Bronchial epithelial cell (primary cell): ENCODE measurements at regions not wholly inside any gene's neighbourhood (a gene's known extent, or its start where the extent isn't known, plus 50 kb on each side); places are given as distances from the start of the nearest gene placed in this dataset.
A peak's percentile ranks its signal among the peaks of the same experiment; 100 is the strongest.

Source experiments
- DNase-seq: peaks from one replicate; pipeline ENCODE4 v3.0.0-alpha.2; 2010; ENCODE audit warnings: low read depth
- FAIRE-seq: peaks from 2 replicates; lab custom pipeline; 2011; peaks lifted over from hg19 to GRCh38; lab: Jason Lieb, UNC
- H3K27me3 ChIP-seq: 2 replicates; pipeline ENCODE4 v1.5.1; 2011; ENCODE audit warnings: low read length; ENCODE audit not compliant: control insufficient read depth, insufficient read depth
- H3K36me3 ChIP-seq: 2 replicates; pipeline ENCODE4 v1.5.1; 2011; ENCODE audit warnings: low read length; ENCODE audit not compliant: control insufficient read depth, insufficient read depth
- H3K4me3 ChIP-seq: 2 replicates; pipeline ENCODE4 v1.5.1; 2011; ENCODE audit warnings: mild to moderate bottlenecking, low read depth, low read length, control low read depth
- TF ChIP-seq, protein P1 (sequence below): IDR thresholded peaks from 2 replicates; pipeline ENCODE4 v1.5.1; 2011; ENCODE audit warnings: mild to moderate bottlenecking, moderate library complexity, low read length, control low read depth, inconsistent platforms; ENCODE audit not compliant: insufficient read depth, severe bottlenecking

DNA sequence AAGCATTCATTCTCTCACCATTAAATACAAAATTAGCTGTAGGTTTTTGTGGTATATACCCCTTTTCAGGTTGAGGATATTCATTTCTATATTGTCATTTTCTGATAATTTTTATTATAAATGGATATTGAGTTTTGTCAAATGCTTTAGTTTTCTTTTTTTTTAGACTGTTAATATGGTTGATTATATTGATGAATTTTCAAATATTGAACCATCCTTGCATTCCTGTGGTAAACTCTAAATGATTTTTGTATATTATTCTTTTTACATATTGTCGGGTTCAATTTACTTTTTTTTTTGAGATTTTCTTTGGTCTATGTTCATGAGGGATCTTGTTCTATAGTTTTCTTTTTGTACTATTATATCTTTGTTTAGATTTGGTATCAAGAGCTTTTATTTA lies 165.1 kb downstream of the GPAT3 start:
- TF ChIP-seq, protein P1, sequence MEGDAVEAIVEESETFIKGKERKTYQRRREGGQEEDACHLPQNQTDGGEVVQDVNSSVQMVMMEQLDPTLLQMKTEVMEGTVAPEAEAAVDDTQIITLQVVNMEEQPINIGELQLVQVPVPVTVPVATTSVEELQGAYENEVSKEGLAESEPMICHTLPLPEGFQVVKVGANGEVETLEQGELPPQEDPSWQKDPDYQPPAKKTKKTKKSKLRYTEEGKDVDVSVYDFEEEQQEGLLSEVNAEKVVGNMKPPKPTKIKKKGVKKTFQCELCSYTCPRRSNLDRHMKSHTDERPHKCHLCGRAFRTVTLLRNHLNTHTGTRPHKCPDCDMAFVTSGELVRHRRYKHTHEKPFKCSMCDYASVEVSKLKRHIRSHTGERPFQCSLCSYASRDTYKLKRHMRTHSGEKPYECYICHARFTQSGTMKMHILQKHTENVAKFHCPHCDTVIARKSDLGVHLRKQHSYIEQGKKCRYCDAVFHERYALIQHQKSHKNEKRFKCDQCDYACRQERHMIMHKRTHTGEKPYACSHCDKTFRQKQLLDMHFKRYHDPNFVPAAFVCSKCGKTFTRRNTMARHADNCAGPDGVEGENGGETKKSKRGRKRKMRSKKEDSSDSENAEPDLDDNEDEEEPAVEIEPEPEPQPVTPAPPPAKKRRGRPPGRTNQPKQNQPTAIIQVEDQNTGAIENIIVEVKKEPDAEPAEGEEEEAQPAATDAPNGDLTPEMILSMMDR = no peak
- no peak overlapping the region for H3K4me3 ChIP-seq
- no peaks in the 10 kb centered on the region for H3K27me3 ChIP-seq
- FAIRE-seq (no peak), DNase-seq (no peak)
- H3K36me3 ChIP-seq = no peaks in the 10 kb centered on the region

GRCh38 chr4:83699358-83699757 lies 163.4 kb downstream of the GPAT3 start:
- DNase-seq = no peak
- no peaks in the 10 kb centered on the region for H3K36me3 ChIP-seq
- no peak for FAIRE-seq
- no peak overlapping the region for H3K4me3 ChIP-seq
- TF ChIP-seq, protein P1 = no peak
- H3K27me3 ChIP-seq = no peaks in the 10 kb centered on the region

- Histone ChIP-seq H3K36me3 (no peaks in the 10 kb centered on the region), H3K4me3 (no peak overlapping the region), H3K27me3 (no peaks in the 10 kb centered on the region)
- TF ChIP-seq, protein P1 = no peak
- FAIRE-seq (no peak), DNase-seq (peak; percentile 20)
These were observed 156.1 kb downstream of the GPAT3 start for GRCh38 chr4:83692028-83692427.

DNA sequence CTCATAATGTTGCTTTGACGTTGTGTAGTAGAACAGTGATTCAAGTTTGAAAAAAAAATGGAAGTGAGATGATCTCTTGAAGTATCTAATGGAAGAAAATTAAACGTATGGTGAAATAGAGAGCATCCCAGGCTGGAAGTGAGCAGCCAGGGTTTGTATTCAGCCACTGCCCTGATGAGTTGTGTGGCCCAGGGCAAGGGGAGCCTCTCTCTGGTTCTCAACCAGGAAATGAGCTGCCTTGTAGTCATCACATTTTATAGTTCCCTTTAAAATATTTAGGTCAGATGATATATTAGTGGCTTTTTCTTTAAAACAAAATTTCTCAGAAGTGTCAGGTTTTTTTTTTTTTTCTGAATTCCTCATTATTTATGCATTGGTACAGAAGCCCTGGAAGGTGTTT lies 150.3 kb downstream of the GPAT3 start:
- no peak overlapping the region for H3K4me3 ChIP-seq
- no peaks in the 10 kb centered on the region for H3K27me3 ChIP-seq
- H3K36me3 ChIP-seq = no peaks in the 10 kb centered on the region
- TF ChIP-seq, protein P1 = no peak
- DNase-seq (peak; percentile 55), FAIRE-seq (no peak)

GRCh38 chr4:83679692-83680091 lies 143.8 kb downstream of the GPAT3 start:
- no peak for DNase-seq
- TF ChIP-seq, protein P1 = no peak
- FAIRE-seq = no peak
- Histone ChIP-seq H3K4me3 (no peak overlapping the region), H3K36me3 (no peaks in the 10 kb centered on the region), H3K27me3 (peaks cover 7% of the 10 kb centered on the region)

DNA sequence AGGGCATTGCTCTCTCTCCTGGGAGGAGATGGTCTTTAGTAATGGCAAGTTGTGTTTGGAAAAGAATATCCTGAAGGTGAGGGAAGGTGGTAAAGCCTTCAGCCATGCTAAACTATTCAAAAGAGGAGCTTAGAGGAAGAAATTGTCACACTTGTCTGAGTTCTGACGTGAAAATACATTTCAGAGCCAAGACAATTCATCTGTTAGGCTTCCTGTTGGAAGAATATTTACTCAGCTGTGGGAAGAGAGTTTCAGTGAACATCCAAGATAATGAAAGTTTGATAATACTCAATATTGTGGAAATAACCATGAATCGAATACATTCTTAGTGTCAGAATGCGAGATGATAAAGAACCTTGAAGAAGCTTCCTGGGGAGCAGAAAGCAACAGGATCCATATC lies 143.3 kb downstream of the GPAT3 start:
- FAIRE-seq = no peak
- no peak overlapping the region for H3K4me3 ChIP-seq
- peaks cover 7% of the 10 kb centered on the region for H3K27me3 ChIP-seq
- DNase-seq = no peak
- no peaks in the 10 kb centered on the region for H3K36me3 ChIP-seq
- TF ChIP-seq, protein P1 = no peak
